ENCODE measurements at regions not wholly inside any gene's neighbourhood (a gene's known extent, or its start where the extent isn't known, plus 50 kb on each side); places are given as distances from the start of the nearest gene placed in this dataset.

DNA sequence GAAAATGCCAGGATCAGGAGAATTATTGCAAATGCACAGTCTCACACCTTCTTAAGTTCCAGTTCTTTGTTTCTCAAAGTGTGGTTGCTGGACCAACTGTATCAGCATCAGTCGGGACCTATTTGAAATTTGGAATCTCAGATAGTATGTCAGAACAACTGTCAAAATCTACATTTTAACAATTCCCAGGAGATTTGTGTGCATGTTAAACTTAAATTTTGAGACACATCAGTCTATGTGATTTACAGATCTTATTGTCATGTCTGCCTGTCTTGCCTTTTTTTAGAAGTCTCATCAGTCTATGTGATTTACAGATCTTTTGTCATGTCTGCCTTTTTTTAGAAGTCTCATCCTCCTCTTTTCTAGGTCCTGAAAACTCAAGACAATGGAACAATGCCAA lies 243.6 kb upstream of the MEIS1 start (continued):
- TF ChIP-seq, protein P1, sequence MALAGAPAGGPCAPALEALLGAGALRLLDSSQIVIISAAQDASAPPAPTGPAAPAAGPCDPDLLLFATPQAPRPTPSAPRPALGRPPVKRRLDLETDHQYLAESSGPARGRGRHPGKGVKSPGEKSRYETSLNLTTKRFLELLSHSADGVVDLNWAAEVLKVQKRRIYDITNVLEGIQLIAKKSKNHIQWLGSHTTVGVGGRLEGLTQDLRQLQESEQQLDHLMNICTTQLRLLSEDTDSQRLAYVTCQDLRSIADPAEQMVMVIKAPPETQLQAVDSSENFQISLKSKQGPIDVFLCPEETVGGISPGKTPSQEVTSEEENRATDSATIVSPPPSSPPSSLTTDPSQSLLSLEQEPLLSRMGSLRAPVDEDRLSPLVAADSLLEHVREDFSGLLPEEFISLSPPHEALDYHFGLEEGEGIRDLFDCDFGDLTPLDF (CRISPR knock-in tag; IDR thresholded peaks at IDR 0.05): no peak
- TF ChIP-seq, protein P2, sequence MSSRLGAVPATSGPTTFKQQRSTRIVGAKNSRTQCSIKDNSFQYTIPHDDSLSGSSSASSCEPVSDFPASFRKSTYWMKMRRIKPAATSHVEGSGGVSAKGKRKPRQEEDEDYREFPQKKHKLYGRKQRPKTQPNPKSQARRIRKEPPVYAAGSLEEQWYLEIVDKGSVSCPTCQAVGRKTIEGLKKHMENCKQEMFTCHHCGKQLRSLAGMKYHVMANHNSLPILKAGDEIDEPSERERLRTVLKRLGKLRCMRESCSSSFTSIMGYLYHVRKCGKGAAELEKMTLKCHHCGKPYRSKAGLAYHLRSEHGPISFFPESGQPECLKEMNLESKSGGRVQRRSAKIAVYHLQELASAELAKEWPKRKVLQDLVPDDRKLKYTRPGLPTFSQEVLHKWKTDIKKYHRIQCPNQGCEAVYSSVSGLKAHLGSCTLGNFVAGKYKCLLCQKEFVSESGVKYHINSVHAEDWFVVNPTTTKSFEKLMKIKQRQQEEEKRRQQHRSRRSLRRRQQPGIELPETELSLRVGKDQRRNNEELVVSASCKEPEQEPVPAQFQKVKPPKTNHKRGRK (CRISPR knock-in tag; IDR thresholded peaks at IDR 0.05; ENCODE audit: borderline replicate concordance): no peak
- TF ChIP-seq FOXK1 (CRISPR knock-in tag; IDR thresholded peaks at IDR 0.05) (no peak), RORB (CRISPR knock-in tag; IDR thresholded peaks at IDR 0.05) (no peak), ZNF317 (CRISPR knock-in tag; IDR thresholded peaks at IDR 0.05; ENCODE audit: borderline replicate concordance, low read depth) (no peak), NFATC4 (CRISPR knock-in tag; IDR thresholded peaks at IDR 0.05) (no peak), PRRX2 (CRISPR knock-in tag; IDR thresholded peaks at IDR 0.05) (no peak), TCF7 (CRISPR knock-in tag; IDR thresholded peaks at IDR 0.05; ENCODE audit: low read depth) (no peak)

DNA sequence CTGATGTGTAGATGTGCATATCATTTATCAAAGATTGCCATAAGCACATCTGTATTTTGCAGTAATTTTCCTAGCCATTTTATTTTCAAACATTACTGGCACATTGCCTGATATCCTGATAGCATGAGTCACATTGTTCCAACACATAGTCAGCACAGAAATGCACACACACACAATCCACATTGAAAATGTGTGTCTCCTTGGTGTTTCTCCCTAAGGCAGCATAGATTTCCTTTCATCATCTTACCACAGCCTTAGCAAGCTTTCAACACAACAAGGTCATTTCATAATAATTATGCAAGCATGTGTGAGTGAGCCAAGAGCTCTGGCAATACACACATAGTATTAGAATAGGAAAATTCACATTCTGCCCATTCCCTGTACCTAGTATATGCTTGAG lies 245.4 kb upstream of the MEIS1 start:
- no peak for TF ChIP-seq CBFB (CRISPR knock-in tag; IDR thresholded peaks at IDR 0.05; ENCODE audit: low read depth)
- Mint-ChIP-seq H3K4me1 (peaks cover 28% of the 10 kb centered on the region), H3K9me3 (peaks cover 10% of the 10 kb centered on the region), H3K27ac (no peak overlapping the region), H3K4me3 (no peak overlapping the region), H3K36me3 (peaks cover 6% of the 10 kb centered on the region; the same call in 1 of the 2 replicates), H3K27me3 (ENCODE audit: low read depth) (no peaks in the 10 kb centered on the region)
- no peak for ATAC-seq
- ChIA-PET CTCF (no interaction called here), POLR2A (no interaction called here)
- DNase-seq (ENCODE audit: low spot score): no peak

DNA sequence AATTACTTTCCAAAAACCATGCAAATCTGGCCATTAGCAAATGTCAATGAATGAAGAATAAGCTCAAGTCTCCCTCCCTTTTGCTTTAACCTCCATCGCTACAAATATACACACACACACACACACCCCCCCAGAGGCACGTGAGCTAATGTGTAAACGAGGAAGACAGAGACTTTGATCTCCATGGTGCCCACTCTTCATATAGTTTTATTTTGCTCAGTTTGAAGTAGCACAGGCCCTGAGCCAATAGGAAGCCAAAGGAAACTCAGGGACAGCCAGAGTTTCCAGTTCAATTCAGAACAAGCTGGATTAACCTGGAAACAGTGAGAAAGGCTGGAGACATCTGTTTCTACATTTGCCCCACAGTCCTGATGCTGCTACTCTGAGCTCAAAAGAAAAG lies 248.4 kb upstream of the MEIS1 start:
- Mint-ChIP-seq H3K4me1 (peaks cover 19% of the 10 kb centered on the region), H3K4me3 (no peak overlapping the region), H3K36me3 (peaks cover 6% of the 10 kb centered on the region; the same call in 1 of the 2 replicates), H3K27me3 (ENCODE audit: low read depth) (no peaks in the 10 kb centered on the region), H3K27ac (no peak overlapping the region), H3K9me3 (peaks cover 10% of the 10 kb centered on the region)
- POLR2A ChIA-PET: interaction anchor here (0.6 kb wide), 1 partner anchor 211 kb away, joined by 3 read pairs; no protein-coding TSS in a partner anchor
- no peak for DNase-seq (ENCODE audit: low spot score)
- CTCF ChIA-PET: no interaction called here
- ATAC-seq: no peak
- TF ChIP-seq, protein P3, sequence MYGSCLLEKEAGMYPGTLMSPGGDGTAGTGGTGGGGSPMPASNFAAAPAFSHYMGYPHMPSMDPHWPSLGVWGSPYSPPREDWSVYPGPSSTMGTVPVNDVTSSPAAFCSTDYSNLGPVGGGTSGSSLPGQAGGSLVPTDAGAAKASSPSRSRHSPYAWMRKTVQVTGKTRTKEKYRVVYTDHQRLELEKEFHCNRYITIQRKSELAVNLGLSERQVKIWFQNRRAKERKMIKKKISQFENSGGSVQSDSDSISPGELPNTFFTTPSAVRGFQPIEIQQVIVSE (CRISPR knock-in tag; IDR thresholded peaks at IDR 0.05; ENCODE audit: borderline replicate concordance): no peak
- TF ChIP-seq, protein P4, sequence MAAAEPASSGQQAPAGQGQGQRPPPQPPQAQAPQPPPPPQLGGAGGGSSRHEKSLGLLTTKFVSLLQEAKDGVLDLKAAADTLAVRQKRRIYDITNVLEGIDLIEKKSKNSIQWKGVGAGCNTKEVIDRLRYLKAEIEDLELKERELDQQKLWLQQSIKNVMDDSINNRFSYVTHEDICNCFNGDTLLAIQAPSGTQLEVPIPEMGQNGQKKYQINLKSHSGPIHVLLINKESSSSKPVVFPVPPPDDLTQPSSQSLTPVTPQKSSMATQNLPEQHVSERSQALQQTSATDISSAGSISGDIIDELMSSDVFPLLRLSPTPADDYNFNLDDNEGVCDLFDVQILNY (CRISPR knock-in tag; IDR thresholded peaks at IDR 0.05): no peak
- TF ChIP-seq NFE2L1 (CRISPR knock-in tag; IDR thresholded peaks at IDR 0.05) (no peak), TCF7 (CRISPR knock-in tag; IDR thresholded peaks at IDR 0.05; ENCODE audit: low read depth) (no peak), NFATC4 (CRISPR knock-in tag; IDR thresholded peaks at IDR 0.05) (no peak), TEAD1 (CRISPR knock-in tag; IDR thresholded peaks at IDR 0.05) (no peak), GABPB1 (CRISPR knock-in tag; IDR thresholded peaks at IDR 0.05) (no peak), EMX1 (CRISPR knock-in tag; IDR thresholded peaks at IDR 0.05) (no peak), SMAD3 (CRISPR knock-in tag; IDR thresholded peaks at IDR 0.05; ENCODE audit: borderline replicate concordance) (no peak), CREB1 (CRISPR knock-in tag; IDR thresholded peaks at IDR 0.05) (no peak), JAZF1 (CRISPR knock-in tag; IDR thresholded peaks at IDR 0.05) (no peak)
- TF ChIP-seq, protein P5, sequence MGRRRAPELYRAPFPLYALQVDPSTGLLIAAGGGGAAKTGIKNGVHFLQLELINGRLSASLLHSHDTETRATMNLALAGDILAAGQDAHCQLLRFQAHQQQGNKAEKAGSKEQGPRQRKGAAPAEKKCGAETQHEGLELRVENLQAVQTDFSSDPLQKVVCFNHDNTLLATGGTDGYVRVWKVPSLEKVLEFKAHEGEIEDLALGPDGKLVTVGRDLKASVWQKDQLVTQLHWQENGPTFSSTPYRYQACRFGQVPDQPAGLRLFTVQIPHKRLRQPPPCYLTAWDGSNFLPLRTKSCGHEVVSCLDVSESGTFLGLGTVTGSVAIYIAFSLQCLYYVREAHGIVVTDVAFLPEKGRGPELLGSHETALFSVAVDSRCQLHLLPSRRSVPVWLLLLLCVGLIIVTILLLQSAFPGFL (CRISPR knock-in tag; IDR thresholded peaks at IDR 0.05; ENCODE audit: borderline replicate concordance): no peak
- TF ChIP-seq, protein P6, sequence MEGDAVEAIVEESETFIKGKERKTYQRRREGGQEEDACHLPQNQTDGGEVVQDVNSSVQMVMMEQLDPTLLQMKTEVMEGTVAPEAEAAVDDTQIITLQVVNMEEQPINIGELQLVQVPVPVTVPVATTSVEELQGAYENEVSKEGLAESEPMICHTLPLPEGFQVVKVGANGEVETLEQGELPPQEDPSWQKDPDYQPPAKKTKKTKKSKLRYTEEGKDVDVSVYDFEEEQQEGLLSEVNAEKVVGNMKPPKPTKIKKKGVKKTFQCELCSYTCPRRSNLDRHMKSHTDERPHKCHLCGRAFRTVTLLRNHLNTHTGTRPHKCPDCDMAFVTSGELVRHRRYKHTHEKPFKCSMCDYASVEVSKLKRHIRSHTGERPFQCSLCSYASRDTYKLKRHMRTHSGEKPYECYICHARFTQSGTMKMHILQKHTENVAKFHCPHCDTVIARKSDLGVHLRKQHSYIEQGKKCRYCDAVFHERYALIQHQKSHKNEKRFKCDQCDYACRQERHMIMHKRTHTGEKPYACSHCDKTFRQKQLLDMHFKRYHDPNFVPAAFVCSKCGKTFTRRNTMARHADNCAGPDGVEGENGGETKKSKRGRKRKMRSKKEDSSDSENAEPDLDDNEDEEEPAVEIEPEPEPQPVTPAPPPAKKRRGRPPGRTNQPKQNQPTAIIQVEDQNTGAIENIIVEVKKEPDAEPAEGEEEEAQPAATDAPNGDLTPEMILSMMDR (IDR thresholded peaks at IDR 0.05): no peak
- TF ChIP-seq, protein P7, sequence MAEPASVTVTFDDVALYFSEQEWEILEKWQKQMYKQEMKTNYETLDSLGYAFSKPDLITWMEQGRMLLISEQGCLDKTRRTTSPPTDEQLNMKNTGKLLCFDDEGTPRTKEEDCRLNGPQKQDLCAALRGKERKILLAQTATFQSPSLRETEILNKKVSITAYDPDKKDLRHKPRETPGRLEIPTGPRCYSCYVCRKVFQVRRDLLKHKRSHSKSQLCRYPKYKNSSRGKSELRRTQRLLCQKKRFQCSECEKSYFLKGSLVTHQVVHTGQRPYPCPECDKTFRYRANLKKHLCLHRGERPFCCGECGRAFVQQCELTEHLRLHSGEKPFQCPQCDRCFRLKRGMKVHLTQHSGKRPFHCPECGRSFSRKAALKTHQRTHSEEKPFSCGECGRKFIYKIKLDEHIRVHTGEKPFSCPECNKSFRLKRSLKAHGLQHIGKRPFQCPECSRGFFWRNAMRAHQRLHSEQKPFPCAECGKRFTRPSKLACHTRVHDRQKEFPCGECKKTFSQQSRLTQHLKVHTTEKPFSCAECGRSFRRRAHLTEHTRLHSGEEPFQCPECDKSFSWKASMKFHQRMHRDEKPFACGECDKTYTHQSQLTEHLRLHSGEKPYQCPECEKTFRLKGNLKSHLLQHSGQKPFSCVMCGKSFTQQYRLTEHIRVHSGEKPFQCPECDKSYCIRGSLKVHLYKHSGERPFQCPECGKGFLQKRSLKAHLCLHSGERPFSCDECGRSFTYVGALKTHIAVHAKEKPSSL (CRISPR knock-in tag; conservative IDR thresholded peaks at IDR 0.05): no peak
- TF ChIP-seq, protein P8, sequence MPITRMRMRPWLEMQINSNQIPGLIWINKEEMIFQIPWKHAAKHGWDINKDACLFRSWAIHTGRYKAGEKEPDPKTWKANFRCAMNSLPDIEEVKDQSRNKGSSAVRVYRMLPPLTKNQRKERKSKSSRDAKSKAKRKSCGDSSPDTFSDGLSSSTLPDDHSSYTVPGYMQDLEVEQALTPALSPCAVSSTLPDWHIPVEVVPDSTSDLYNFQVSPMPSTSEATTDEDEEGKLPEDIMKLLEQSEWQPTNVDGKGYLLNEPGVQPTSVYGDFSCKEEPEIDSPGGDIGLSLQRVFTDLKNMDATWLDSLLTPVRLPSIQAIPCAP (CRISPR knock-in tag; IDR thresholded peaks at IDR 0.05): no peak
- TF ChIP-seq, protein P9, sequence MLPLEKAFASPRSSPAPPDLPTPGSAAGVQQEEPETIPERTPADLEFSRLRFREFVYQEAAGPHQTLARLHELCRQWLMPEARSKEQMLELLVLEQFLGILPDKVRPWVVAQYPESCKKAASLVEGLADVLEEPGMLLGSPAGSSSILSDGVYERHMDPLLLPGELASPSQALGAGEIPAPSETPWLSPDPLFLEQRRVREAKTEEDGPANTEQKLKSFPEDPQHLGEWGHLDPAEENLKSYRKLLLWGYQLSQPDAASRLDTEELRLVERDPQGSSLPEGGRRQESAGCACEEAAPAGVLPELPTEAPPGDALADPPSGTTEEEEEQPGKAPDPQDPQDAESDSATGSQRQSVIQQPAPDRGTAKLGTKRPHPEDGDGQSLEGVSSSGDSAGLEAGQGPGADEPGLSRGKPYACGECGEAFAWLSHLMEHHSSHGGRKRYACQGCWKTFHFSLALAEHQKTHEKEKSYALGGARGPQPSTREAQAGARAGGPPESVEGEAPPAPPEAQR (CRISPR knock-in tag; IDR thresholded peaks at IDR 0.05): no peak

Measured in WTC11 (cell line).